BJ (cell line): ENCODE measurements at regions not wholly inside any gene's neighbourhood (a gene's known extent, or its start where the extent isn't known, plus 50 kb on each side); places are given as distances from the start of the nearest gene placed in this dataset.
"Not testable (repeated sequence)": the region's sequence is repeated elsewhere in the genome, so short reads cannot be mapped to it uniquely, and the experiment has no call there.

Source experiments
- CTCF ChIA-PET: fragments of 350-600 bp; formaldehyde crosslinking; extraction: SDS; loops from one replicate; lab custom pipeline; 2021; ENCODE audit warnings: antibody characterized with exemption, inconsistent platforms; lab: Yijun Ruan, JAX
- POLR2A ChIA-PET: fragments of 300-600 bp; sonication (Branson Sonifier 250); formaldehyde crosslinking; extraction: SDS; loops from one replicate; lab custom pipeline; 2021; ENCODE audit warnings: antibody characterized with exemption; lab: Charles Lee
- DNase-seq: peaks from one replicate; pipeline ENCODE4 v3.0.0-alpha.2; 2011; ENCODE audit warnings: low read depth
- H3K27me3 ChIP-seq: 2 replicates; pipeline ENCODE4 v1.6.0; 2011; ENCODE audit warnings: low read length; ENCODE audit not compliant: control insufficient read depth, insufficient read depth
- H3K36me3 ChIP-seq: 2 replicates; pipeline ENCODE4 v1.5.1; 2011; ENCODE audit warnings: low read length; ENCODE audit not compliant: control insufficient read depth, insufficient read depth
- H3K4me3 ChIP-seq: 2 replicates; pipeline ENCODE4 v1.5.1; 2011; ENCODE audit warnings: low read depth, mild to moderate bottlenecking, control low read depth, low read length
- CTCF ChIP-seq: IDR thresholded peaks from 2 replicates; pipeline ENCODE4 v1.5.1; 2011; ENCODE audit warnings: low read depth, mild to moderate bottlenecking, control low read depth, inconsistent platforms, low read length, moderate library complexity; ENCODE audit not compliant: insufficient read depth

- H3K36me3 ChIP-seq: no peaks in the 10 kb centered on the region
- ChIA-PET CTCF (no interaction called here), POLR2A (no interaction called here)
- no peaks in the 10 kb centered on the region for H3K27me3 ChIP-seq
- no peak for TF ChIP-seq CTCF
- no peak for DNase-seq
- H3K4me3 ChIP-seq: no peak overlapping the region
These were observed 468.6 kb downstream of the GADD45G start for GRCh38 chr9:90073186-90073945.

GRCh38 chr9:90074316-90074962 is 469.6 kb downstream of the GADD45G start:
- no peak overlapping the region for H3K4me3 ChIP-seq
- POLR2A ChIA-PET: no interaction called here
- no peaks in the 10 kb centered on the region for H3K27me3 ChIP-seq
- H3K36me3 ChIP-seq: no peaks in the 10 kb centered on the region
- TF ChIP-seq CTCF: no peak
- no peak for DNase-seq
- CTCF ChIA-PET: interaction anchor here (0.7 kb wide), 1 partner anchor 146 kb away, joined by 3 read pairs; no protein-coding TSS in a partner anchor

GRCh38 chr9:90077598-90077997 is 472.8 kb downstream of the GADD45G start:
- H3K4me3 ChIP-seq, H3K36me3 ChIP-seq, DNase-seq, POLR2A ChIA-PET, CTCF ChIA-PET, H3K27me3 ChIP-seq: not testable (repeated sequence)

GRCh38 chr9:90078988-90079421 is 474.2 kb downstream of the GADD45G start:
- H3K27me3 ChIP-seq: no peaks in the 10 kb centered on the region
- POLR2A ChIA-PET: no interaction called here
- TF ChIP-seq CTCF: no peak
- H3K4me3 ChIP-seq: no peak overlapping the region
- DNase-seq: no peak
- H3K36me3 ChIP-seq: no peaks in the 10 kb centered on the region
- CTCF ChIA-PET: interaction anchor here (1.3 kb wide), 1 partner anchor 476 kb away, joined by 3 read pairs; no protein-coding TSS in a partner anchor

- Histone ChIP-seq H3K27me3 (no peaks in the 10 kb centered on the region), H3K36me3 (no peaks in the 10 kb centered on the region), H3K4me3 (no peak overlapping the region)
- ChIA-PET POLR2A (no interaction called here), CTCF (no interaction called here)
- DNase-seq: no peak
- no peak for TF ChIP-seq CTCF
These were observed 480.8 kb downstream of the GADD45G start for GRCh38 chr9:90085633-90086032.
